Caco-2 (cell line): ENCODE measurements at regions not wholly inside any gene's neighbourhood (a gene's known extent, or its start where the extent isn't known, plus 50 kb on each side); places are given as distances from the start of the nearest gene placed in this dataset.

Experiments used
- BruUV-seq: library from RNA; stranded (reverse); fragments of 400-500 nt; replicated peaks from 2 replicates; lab custom pipeline; 2021; lab: Mats Ljungman, UMichigan
- CTCF ChIA-PET: fragments of 300-600 bp; sonication (Branson Sonifier 250); formaldehyde crosslinking; loops from one replicate; lab custom pipeline; 2022; ENCODE audit warnings: antibody characterized with exemption; lab: Charles Lee
- POLR2A ChIA-PET: fragments of 300-600 bp; sonication (Branson Sonifier 250); formaldehyde crosslinking; loops from one replicate; lab custom pipeline; 2022; ENCODE audit warnings: antibody characterized with exemption; lab: Charles Lee
- DNase-seq, 2 experiments: peaks; one replicate each; pipeline versions ENCODE4 v3.0.0 to v3.0.0-alpha.2; 2020 to 2022
- H3K27me3 ChIP-seq: replicated peaks from 2 replicates; pipeline ENCODE4 v1.6.0; 2011; ENCODE audit warnings: low read length; ENCODE audit not compliant: control insufficient read depth, insufficient read depth
- H3K36me3 ChIP-seq: 2 replicates; pipeline ENCODE4 v1.5.1; 2011; ENCODE audit warnings: low read length; ENCODE audit not compliant: control insufficient read depth, insufficient read depth
- H3K4me1 ChIP-seq: fragments of 250-450 bp; sonication (Bioruptor Pico); 2 replicates; pipeline ENCODE4 v1.5.1; 2020; ENCODE audit warnings: mild to moderate bottlenecking
- H3K4me3 ChIP-seq: 2 replicates; pipeline ENCODE4 v1.5.1; 2011; ENCODE audit warnings: low read depth, mild to moderate bottlenecking, control low read depth, low read length
- H3K9me3 ChIP-seq: fragments of 250-450 bp; sonication (Bioruptor Pico); 2 replicates; pipeline ENCODE4 v1.5.1; 2020; ENCODE audit warnings: mild to moderate bottlenecking, moderate library complexity
- H3K27ac Mint-ChIP-seq: one replicate; pipeline ENCODE4 v1.8.0; 2022; ENCODE audit warnings: mixed read lengths; ENCODE audit not compliant: unreplicated experiment
- H3K27me3 Mint-ChIP-seq: one replicate; pipeline ENCODE4 v1.8.0; 2022; ENCODE audit warnings: mixed read lengths; ENCODE audit not compliant: insufficient read depth, unreplicated experiment
- H3K36me3 Mint-ChIP-seq: one replicate; pipeline ENCODE4 v1.8.0; 2022; ENCODE audit warnings: mild to moderate bottlenecking, mixed read lengths; ENCODE audit not compliant: insufficient read depth, unreplicated experiment
- H3K4me1 Mint-ChIP-seq: one replicate; pipeline ENCODE4 v1.8.0; 2022; ENCODE audit warnings: low read depth, mixed read lengths; ENCODE audit not compliant: unreplicated experiment
- H3K4me3 Mint-ChIP-seq: one replicate; pipeline ENCODE4 v1.8.0; 2022; ENCODE audit warnings: mild to moderate bottlenecking, moderate library complexity, mixed read lengths; ENCODE audit not compliant: unreplicated experiment
- H3K9me3 Mint-ChIP-seq: one replicate; pipeline ENCODE4 v1.8.0; 2022; ENCODE audit warnings: mixed read lengths; ENCODE audit not compliant: unreplicated experiment
- CTCF ChIP-seq, 2 experiments: fragments of 200-600 bp in 1 of 2; IDR thresholded peaks; 1 replicate in 1 of 2; 2 replicates in 1 of 2; pipeline versions ENCODE4 v1.5.1 to v1.8.0; 2011 to 2022; ENCODE audit warnings: antibody characterized with exemption in 1 of 2, control low read depth in 1 of 2, inconsistent platforms in 1 of 2, low read depth in 1 of 2, low read length in 1 of 2, mild to moderate bottlenecking in 1 of 2, moderate library complexity in 1 of 2; ENCODE audit not compliant: insufficient read depth in 1 of 2, severe bottlenecking in 1 of 2, unreplicated experiment in 1 of 2
- intact Hi-C: fragments of 100-400 bp; cut with micrococcal nuclease; formaldehyde crosslinking; loops from one replicate; pipeline ENCODE4 v1.10.0; 2022; ENCODE audit not compliant: unreplicated experiment

- H3K27ac Mint-ChIP-seq, result no peak overlapping the region
- Histone ChIP-seq H3K27me3 (no peaks in the 10 kb centered on the region), H3K9me3 (no peaks in the 10 kb centered on the region), H3K4me1 (no peaks in the 10 kb centered on the region), H3K4me3 (no peak overlapping the region), H3K36me3 (no peaks in the 10 kb centered on the region)
- no peak for TF ChIP-seq CTCF (IDR thresholded peaks at IDR 0.05; ENCODE audit: insufficient read depth in 1 of 2, low read depth in 1 of 2, low read length in 1 of 2, severe bottlenecking in 1 of 2, unreplicated experiment in 1 of 2)
- ChIA-PET CTCF (no interaction called here), POLR2A (no interaction called here)
- no peaks in the 10 kb centered on the region for H3K36me3 Mint-ChIP-seq
- H3K4me3 Mint-ChIP-seq, result no peak overlapping the region
- intact Hi-C loops, result no loop called here
- no TSS peak for BruUV-seq
- DNase-seq, result no peak
- H3K4me1 Mint-ChIP-seq, result peaks cover 7% of the 10 kb centered on the region
- no peaks in the 10 kb centered on the region for H3K27me3 Mint-ChIP-seq
- no peaks in the 10 kb centered on the region for H3K9me3 Mint-ChIP-seq
Observed at GRCh38 chr13:54627646-54628372, 1599.2 kb downstream of the OLFM4 start.

GRCh38 chr13:54628383-54628782 lies 1599.8 kb downstream of the OLFM4 start:
- intact Hi-C loops, result no loop called here
- H3K27ac Mint-ChIP-seq, result no peak overlapping the region
- no peaks in the 10 kb centered on the region for H3K4me1 ChIP-seq
- H3K36me3 Mint-ChIP-seq, result no peaks in the 10 kb centered on the region
- no peaks in the 10 kb centered on the region for H3K36me3 ChIP-seq
- H3K9me3 ChIP-seq, result no peaks in the 10 kb centered on the region
- ChIA-PET CTCF (no interaction called here), POLR2A (no interaction called here)
- H3K27me3 Mint-ChIP-seq, result no peaks in the 10 kb centered on the region
- TF ChIP-seq CTCF (IDR thresholded peaks at IDR 0.05; ENCODE audit: insufficient read depth in 1 of 2, low read depth in 1 of 2, low read length in 1 of 2, severe bottlenecking in 1 of 2, unreplicated experiment in 1 of 2), result no peak
- no peaks in the 10 kb centered on the region for H3K9me3 Mint-ChIP-seq
- H3K4me1 Mint-ChIP-seq, result peaks cover 7% of the 10 kb centered on the region
- no peak overlapping the region for H3K4me3 ChIP-seq
- H3K4me3 Mint-ChIP-seq, result no peak overlapping the region
- no peaks in the 10 kb centered on the region for H3K27me3 ChIP-seq
- no TSS peak for BruUV-seq
- DNase-seq, result peak in 1 of 2 experiments; percentile 6

GRCh38 chr13:54633456-54633855 lies 1604.8 kb downstream of the OLFM4 start:
- ChIA-PET POLR2A (no interaction called here), CTCF (no interaction called here)
- no peaks in the 10 kb centered on the region for H3K36me3 Mint-ChIP-seq
- no peak overlapping the region for H3K4me3 Mint-ChIP-seq
- no peak overlapping the region for H3K4me3 ChIP-seq
- DNase-seq, result no peak
- H3K4me1 ChIP-seq, result 0 out of 2 replicates have a peak, but pooled peaks cover 11% of the 10 kb centered on the region
- H3K27me3 Mint-ChIP-seq, result no peaks in the 10 kb centered on the region
- H3K36me3 ChIP-seq, result no peaks in the 10 kb centered on the region
- H3K4me1 Mint-ChIP-seq, result no peaks in the 10 kb centered on the region
- intact Hi-C loops, result no loop called here
- no peaks in the 10 kb centered on the region for H3K27me3 ChIP-seq
- TF ChIP-seq CTCF (IDR thresholded peaks at IDR 0.05; ENCODE audit: insufficient read depth in 1 of 2, low read depth in 1 of 2, low read length in 1 of 2, severe bottlenecking in 1 of 2, unreplicated experiment in 1 of 2), result no peak
- BruUV-seq, result no TSS peak
- no peaks in the 10 kb centered on the region for H3K9me3 ChIP-seq
- no peak overlapping the region for H3K27ac Mint-ChIP-seq
- H3K9me3 Mint-ChIP-seq, result no peaks in the 10 kb centered on the region
